Stimulated activated CD4-positive, alpha-beta T cell treated with anti-CD3 and anti-CD28 coated beads, Interleukin-4, amount 100 ng/mL, for 1 hour (primary cell): ENCODE measurements at regions not wholly inside any gene's neighbourhood (a gene's known extent, or its start where the extent isn't known, plus 50 kb on each side); places are given as distances from the start of the nearest gene placed in this dataset.

Source experiments
- DNase-seq: peaks from one replicate; pipeline ENCODE4 v3.0.0-alpha.2; 2020

- no peak for DNase-seq
Measured at GRCh38 chr2:88281302-88282217, 111.4 kb downstream of the THNSL2 start.

GRCh38 chr2:88269836-88270235 is 99.7 kb downstream of the THNSL2 start:
- no peak for DNase-seq

GRCh38 chr2:88265352-88266303 is 95.5 kb downstream of the THNSL2 start:
- DNase-seq: no peak

GRCh38 chr2:88263861-88264260 is 93.7 kb downstream of the THNSL2 start:
- no peak for DNase-seq

GRCh38 chr2:88261725-88262124 is 91.6 kb downstream of the THNSL2 start:
- no peak for DNase-seq

GRCh38 chr2:88258208-88258607 is 88.1 kb downstream of the THNSL2 start:
- no peak for DNase-seq

GRCh38 chr2:88254437-88255091 is 84.4 kb downstream of the THNSL2 start:
- no peak for DNase-seq

- DNase-seq: no peak
Measured at GRCh38 chr2:88253997-88254396, 83.9 kb downstream of the THNSL2 start.

GRCh38 chr2:88253375-88253774 is 83.2 kb downstream of the THNSL2 start:
- no peak for DNase-seq

- DNase-seq: no peak
Measured at GRCh38 chr2:88252646-88253045, 82.5 kb downstream of the THNSL2 start.

GRCh38 chr2:88252111-88252510 is 82.0 kb downstream of the THNSL2 start:
- DNase-seq: no peak

- DNase-seq: no peak
Measured at GRCh38 chr2:88250404-88250803, 80.3 kb downstream of the THNSL2 start.

GRCh38 chr2:88248280-88248828 is 78.2 kb downstream of the THNSL2 start:
- no peak for DNase-seq

GRCh38 chr2:88247531-88247930 is 77.4 kb downstream of the THNSL2 start:
- DNase-seq: peak; percentile 4

- DNase-seq: no peak
Measured at GRCh38 chr2:88245109-88245508, 75.0 kb downstream of the THNSL2 start.

- no peak for DNase-seq
Measured at GRCh38 chr2:88239781-88240180, 69.6 kb downstream of the THNSL2 start.

- no peak for DNase-seq
Measured at GRCh38 chr2:88236666-88237065, 66.5 kb downstream of the THNSL2 start.
